GM18909 (cell line): ENCODE measurements at regions not wholly inside any gene's neighbourhood (a gene's known extent, or its start where the extent isn't known, plus 50 kb on each side); places are given as distances from the start of the nearest gene placed in this dataset.
"Not testable (repeated sequence)": the region's sequence is repeated elsewhere in the genome, so short reads cannot be mapped to it uniquely, and the experiment has no call there.

Source experiments
- ATAC-seq: cut with Tn5 transposase; IDR thresholded peaks from one replicate; pipeline ENCODE4 v1.9.1; 2021; ENCODE audit warnings: mild to moderate bottlenecking; ENCODE audit not compliant: unreplicated experiment, poor library complexity

DNA sequence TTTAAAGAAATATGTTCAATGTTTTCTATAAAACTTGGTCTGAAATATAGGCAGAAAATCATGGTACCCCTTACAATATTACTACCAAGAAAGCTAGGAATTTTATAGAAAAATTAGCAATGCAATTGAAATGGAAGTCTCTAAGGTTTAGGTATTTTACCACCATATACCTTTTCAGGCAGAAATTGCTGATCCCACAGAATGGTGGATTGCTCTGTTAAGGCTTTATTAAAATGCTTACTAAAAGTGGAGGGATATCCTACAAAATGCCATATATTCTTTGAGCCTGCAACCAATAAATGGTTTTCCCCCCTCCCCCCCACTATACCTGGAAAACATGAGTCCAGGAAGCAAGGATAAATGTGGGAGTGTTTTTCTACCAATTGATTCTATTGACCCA lies 718.1 kb upstream of the NOVA1 start:
- no peak for ATAC-seq

DNA sequence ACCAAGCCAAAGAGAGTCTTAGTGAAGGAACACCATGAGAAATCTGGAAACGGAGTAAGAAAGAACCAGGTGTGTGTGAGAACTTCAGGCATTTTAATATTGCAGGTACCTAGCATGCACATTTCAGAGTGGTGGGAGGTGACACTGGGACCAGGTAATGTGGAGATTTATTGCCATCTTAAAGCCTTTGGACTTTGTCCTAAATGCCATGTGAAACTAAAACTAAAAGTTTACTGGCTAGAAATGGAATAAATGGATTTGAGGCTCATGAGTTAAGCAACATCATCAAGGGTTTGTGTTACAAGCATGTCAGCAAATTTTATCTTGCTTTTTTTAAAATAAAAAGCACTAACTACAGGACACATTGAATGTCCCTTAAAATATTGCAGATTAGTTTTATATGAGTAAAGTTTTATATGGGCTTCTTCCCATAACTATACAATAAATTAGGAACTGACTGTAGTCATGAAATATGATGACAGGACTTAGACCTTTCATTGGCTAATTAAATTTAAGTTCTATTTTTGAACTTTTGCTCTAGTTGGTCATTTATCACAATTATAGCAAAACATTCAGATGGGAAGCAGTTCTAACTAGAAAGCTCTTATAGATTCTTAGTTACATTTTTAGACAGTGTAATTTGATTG lies 721.1 kb upstream of the NOVA1 start:
- ATAC-seq, result no peak

DNA sequence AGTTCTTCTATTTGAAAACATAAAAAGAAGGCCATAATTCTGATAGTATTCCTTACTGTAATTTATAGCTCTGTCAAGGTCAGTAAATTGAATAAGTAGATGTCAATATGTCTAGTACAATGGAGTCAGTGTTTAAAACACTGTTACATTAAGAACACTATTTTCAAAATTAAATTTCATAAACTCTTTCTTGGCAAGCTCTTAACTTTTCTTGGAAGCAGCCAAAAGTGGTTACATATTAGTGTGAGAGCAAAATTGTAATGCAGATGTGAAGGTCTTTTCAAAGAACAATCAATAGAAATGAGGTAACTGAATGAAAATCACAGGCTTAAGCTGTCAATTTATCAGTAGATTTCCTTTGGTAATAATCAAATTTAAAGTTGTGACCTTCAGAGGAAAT lies 722.4 kb upstream of the NOVA1 start:
- ATAC-seq, result no peak

DNA sequence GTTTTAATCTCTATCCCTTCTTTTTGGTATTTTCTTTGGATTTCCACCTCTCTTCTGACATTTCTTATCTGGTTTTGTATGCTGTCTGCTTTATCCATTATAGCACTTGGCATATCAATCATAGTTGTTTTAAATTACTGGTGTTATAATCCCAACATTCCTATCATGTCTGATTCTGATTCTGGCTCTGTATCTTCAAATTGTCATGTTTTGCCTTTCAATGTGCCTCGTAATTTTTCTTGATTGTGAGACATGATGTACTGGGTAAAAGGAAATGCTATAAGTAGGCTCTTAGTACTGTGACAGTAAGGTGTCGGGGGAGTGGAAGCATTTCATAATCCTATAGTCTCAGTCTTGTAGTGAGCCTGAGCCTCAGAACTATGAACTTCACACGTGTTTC lies 729.3 kb upstream of the NOVA1 start:
- no peak for ATAC-seq

DNA sequence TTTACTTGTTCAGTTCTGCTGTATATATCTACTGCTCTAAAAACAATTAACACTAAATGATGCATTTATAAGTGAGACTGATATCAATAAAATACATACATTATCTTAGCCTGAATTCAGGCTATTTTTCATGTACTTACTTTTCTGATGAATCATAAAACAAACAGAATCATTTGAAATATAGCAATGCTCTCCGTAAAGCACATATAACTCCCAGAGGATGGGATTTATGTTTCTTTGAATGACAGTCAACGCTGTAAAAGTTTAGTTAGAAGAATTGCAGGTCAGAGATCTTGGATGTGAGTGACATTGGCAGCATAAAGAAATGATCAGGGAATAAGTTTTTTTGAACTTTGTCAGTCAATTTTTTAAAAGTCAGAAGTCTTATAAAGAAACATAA lies 740.2 kb upstream of the NOVA1 start:
- no peak for ATAC-seq

DNA sequence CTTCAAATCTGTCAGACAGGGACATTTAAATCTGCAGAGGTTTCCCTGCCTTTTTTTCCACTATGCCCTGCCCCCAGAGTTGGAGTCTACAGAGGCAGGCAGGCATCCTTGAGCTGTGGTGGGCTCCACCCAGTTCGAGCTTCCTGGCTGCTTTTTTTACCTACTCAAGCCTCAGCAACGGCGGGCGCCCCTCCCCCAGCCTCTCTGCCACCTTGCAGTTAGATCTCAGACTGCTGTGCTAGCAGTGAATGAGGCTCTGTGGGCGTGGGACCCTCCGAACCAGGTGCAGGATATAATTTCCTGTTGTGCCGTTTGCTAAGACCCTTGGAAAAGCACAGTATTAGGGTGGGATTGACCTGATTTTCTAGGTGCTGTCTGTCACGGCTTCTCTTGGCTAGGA lies 765.2 kb upstream of the NOVA1 start:
- ATAC-seq, result not testable (repeated sequence)

DNA sequence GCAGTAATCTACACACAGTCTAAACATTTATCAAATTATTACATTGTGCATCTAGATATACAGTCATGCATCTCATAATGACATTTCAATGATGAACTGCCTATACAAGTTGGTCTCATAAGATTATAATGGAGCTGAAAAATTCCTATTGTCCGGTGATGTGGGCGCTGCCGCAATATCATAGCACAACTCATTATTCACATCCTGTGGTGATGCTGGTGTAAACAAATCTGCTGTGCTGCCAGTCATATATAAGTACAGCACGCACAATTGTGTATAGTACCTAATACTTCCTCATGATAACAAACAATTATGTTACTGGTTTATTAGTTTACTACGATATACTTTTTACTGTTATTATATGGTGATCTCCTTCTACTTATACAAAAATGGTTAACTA lies 768.8 kb upstream of the NOVA1 start:
- no peak for ATAC-seq

DNA sequence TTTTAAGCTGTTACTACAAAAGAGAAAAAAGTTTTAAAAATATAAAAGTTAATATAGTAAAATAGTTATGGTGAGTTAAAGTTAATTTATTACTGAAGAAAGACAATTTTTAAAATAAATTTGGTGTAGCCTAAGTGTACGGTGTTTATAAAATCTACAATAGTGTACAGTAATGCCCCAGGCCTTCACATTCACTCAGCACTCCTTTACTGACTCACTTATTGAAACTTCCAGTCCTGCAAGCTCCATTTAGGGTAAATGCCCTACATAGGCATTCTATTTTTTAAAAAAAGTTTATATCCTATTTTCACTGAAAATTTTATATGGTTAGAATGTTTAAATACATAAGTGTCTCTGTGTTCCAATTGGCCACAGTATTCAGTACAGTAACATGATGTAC lies 769.5 kb upstream of the NOVA1 start:
- ATAC-seq, result no peak

DNA sequence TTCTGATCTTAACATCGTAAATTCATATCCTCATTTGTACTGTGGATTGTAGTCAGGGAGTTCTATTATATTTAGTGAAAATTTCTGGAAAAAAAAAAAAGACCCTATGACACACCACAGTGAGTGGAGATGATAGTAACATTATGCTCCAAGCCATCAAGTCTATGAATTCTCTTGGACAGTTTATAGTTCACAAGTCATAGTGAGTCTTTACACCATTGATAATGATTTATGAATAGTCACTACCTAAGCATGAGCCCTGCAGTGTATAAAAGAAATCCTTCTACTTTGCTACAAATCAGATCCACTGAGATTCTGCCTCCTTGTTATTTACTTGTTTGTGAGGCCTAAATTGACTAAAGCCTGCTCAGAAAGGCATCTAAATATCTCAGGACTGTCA lies 772.2 kb upstream of the NOVA1 start:
- ATAC-seq, result no peak

DNA sequence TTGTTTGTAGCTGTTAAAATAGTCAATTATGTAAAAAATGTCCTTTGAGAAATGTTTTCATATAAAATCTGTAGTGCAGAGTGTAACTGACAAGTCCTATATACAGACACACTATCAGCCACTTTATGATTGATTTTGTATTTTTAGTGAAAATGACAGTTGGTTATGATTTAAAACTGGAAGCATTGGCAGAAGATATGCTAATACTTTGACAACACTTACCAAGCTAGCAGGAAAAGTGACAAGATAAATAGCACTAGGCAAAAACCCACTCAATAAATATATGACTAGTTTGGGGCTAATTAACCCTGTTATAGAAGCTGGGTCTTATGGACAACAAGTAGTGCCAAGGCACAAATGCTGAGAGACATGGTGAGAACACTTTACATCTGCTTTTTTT lies 772.9 kb upstream of the NOVA1 start:
- no peak for ATAC-seq

DNA sequence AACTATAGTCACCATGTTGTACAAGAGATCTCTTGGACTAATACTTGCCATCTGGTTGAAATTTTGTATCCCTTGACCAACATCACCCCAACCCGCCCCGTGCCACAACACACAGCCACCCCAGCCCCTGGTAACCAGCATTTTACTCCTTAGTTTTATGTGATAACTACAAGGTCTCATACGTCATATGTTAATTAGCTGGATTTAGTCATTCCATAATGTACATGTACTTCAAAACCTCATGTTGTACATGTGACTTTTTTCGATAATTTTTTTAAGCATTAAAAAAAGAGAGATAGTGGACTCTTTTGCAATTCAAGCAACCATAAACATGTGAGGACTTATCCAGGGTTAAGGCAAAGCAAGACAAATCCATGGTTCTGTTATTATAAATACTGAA lies 773.4 kb upstream of the NOVA1 start:
- ATAC-seq, result no peak

DNA sequence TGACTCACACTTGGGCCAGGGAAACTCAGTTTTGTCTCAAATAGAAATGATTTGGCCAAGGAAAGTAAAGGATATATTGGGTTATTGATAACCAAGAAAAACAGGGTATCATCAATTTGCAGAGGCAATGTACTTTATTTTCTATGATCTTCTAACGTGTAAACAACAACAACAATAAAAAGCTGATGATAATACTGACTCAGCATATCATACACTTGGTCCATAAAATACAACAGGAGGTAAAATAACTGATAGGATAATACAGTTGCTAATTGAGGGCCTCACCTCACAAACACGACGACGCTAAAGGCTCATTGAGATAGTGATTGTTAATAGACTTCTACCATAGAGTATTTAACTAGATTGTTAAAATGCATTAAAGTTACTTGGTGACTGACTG lies 774.0 kb upstream of the NOVA1 start:
- ATAC-seq, result no peak

DNA sequence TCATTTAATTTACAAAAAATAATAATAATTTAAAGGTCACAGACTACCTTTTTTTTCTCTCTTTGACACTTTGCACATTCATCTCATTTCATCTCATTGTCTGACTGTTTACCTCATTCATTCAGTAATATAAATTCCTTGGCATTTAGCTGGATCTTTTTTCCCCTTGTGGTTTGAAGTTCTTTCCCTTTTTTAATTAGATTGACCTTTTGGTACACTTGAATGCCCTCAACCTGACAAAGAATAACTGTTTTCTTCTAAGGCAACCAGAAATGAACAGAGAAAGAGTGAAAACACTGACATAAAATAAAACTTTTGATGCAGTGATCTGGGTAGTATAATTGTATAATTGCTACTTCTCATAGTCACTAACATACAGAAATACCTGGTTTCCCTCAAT lies 774.9 kb upstream of the NOVA1 start:
- ATAC-seq, result no peak

DNA sequence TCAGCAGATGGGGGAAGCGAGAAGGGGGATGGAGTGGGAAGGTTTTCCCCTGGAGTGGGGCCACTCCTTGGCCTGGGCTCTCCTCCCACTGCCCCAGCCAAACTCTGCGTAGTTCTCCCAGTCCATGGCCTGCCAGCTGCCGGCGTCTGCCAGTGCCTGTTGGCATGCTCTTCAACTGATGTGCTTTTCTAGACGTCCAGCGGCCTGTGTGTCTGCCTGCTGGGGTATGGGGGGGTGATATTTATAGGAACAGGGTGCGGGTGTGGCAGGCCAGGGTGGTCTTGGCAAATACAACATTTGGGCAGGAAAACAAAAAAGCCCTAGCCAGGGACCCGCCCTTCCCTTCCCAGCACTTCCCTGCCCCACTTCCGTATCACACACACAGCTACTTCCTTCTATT lies 786.3 kb upstream of the NOVA1 start:
- no peak for ATAC-seq

DNA sequence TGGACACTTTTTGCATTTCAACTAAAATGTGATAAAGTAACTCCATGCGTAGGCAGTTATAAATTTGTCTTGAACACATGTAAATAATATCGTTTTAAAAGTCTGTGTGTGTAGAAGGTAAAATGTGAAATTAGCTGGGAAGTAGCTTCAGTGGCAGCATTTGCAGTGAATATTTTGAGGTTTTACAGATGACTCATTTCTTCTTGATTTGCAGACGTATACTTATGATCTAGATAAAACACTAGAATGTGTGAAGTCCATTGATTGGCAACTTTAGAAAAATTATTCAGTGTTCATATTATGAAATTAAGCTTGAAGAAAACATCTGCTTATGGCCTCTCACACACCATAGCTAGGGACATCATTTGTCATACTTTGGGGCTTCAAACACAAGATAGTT lies 788.6 kb upstream of the NOVA1 start:
- no peak for ATAC-seq

DNA sequence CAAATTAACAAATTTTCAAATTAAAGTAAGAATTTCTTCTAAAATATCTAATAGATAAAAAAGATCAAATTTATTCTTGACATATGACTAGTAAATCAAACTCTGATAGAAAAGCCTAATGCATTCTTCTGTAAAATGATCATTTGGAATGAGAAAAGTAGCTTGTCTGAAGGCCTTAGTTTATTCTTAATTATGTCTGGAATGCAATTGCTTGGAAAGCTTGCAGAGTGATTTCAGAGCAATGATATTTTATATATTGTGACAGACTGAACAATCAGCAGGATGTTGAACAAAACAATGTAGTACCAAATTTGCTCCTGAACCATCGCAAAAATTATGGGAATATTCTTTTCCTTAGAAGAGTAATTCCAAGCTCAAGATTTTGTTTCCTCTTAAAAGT lies 789.6 kb upstream of the NOVA1 start:
- no peak for ATAC-seq

DNA sequence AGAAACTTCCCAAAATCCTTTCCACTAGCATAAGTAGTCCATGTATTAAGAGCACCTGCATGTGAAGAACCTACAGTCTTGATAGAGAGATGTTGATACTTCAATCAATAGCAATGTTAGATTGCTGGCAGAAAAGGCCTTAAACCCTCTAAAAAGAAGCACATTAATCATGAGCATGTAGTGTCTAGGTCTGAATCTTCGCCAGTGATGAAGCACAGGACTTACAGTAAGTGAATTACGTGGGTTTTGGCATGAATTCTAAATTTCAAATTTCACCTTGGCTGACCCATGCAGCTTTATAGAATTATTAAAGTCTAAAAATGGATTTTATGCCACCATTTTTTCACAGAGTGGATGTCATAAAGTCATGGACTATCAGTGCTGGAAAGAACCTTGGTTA lies 791.6 kb upstream of the NOVA1 start:
- ATAC-seq, result no peak

DNA sequence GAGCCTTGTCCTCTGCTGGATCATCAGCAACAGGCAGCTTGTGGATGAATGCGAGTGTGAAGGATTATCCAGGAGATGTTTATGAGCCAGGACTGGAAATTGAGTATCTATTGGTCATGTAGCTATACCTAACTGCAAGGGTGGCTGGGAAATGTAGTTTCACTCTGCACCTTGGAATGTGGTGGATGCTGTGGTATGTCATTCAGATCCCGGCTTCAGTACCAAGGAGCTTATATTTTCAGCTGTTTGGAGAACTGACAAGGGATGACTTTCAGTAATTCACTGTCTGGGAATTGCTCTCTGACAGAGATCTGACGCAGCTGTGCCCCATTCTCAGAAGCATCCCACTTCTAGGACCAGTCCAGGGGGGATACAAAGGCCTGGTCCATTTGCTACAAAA lies 792.3 kb upstream of the NOVA1 start:
- no peak for ATAC-seq

DNA sequence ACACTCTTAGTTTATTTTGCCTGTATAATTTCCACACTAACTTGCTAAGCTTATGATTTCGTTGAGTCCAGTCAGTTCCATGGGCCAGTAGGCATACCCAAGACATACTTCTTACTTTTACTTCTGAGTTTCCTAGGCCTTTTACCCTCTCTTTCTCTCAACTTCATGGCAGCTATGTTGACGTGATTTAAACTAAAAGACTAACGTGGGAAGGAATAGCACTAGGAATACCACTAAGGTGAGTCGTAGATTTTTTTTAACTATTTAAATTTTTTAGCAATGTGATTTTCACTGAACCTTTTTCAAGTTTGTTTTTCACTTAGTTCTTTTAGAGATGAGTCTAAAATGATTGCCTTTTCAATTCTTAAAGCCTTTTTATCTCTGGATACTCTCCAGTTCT lies 793.5 kb upstream of the NOVA1 start:
- ATAC-seq, result no peak

DNA sequence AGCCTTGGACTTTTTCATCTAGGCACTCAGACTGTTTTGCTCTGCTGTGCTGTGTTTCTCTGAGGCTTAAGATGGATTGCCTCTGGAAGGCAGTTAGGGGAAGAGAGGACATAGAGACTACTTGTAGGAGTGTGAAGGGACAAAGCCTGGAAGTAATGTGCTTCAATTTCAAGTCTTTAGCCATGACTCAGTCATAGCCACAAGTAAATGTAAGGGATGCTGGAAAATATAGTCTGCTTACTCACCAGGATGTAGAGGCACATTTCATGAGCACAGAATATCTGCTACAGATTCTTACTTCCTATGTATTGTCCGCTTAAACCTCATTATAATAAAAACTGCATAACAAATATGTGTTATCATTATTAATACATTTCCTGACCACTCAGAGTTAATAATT lies 794.3 kb upstream of the NOVA1 start:
- ATAC-seq, result no peak

DNA sequence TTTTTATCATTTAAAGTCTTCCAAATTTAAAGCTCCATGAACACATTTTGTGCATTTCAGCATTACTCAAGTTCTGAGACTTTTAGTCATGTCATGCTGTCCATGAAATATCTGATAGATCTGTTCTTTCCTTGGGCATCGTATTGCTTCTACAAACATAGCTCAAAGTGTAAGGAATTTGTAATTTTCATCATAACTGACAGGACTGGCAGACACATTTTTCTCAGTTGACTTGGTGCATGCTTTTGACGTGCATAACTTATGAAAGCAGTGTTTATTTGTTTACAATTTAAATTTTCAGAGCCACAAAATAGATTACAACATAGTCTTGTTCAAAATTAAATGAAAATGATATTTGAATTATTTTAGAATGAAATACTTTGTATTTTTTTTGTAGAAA lies 812.1 kb upstream of the NOVA1 start:
- ATAC-seq, result no peak

DNA sequence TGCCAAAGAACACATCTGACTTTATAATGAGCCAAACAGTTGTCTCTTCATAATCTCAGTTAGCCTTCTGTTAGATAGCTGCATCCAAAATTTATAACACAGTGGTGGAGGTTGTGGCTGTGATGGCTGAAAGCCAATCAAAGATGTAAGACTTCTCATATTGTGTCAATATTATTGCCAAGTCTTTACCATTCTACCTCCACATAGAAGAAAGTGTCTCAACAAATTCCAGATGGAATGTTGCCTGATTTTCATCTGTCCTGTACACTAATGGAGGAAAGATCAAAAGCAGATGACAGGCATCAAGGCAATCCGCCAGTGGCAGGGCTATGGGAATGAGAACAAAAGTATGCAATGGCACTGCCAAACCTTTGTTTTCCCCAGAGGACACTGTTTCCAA lies 813.1 kb upstream of the NOVA1 start:
- ATAC-seq, result no peak

DNA sequence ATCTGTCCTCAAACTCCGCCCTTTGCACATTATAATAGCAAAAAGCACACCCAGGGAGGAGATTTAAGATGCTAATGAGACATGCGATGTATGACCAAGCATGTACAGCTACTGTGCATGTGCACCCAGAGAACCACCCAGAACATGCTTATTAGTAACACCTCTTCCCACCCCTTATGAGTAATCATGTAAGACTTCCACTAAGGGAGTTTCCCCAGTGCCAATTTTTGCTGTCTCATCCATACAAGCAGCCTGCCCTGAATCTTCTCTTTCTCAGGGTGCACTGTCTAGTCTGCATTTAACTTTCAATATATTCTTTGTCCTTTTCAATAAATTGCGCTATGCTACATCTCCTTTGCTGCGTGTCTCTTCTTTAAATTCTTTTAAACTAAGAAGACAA lies 830.0 kb upstream of the NOVA1 start:
- ATAC-seq, result no peak
